IMR-90 (cell line): ENCODE measurements at regions not wholly inside any gene's neighbourhood (a gene's known extent, or its start where the extent isn't known, plus 50 kb on each side); places are given as distances from the start of the nearest gene placed in this dataset.

Experiments
- ATAC-seq: fragments of 200-7000 bp; cut with Tn5 transposase; 2 replicates; pipeline ENCODE4 v1.9.1; 2020; ENCODE audit warnings: low read depth, mild to moderate bottlenecking, moderate library complexity
- BruUV-seq: library from RNA; stranded (reverse); fragments of 400-500 nt; replicated peaks from 2 replicates; lab custom pipeline; 2021; lab: Mats Ljungman, UMichigan
- CTCF ChIA-PET: fragments of 300-600 bp; formaldehyde crosslinking; extraction: SDS; loops from one replicate; lab custom pipeline; 2021; ENCODE audit warnings: antibody characterized with exemption; lab: Yijun Ruan, JAX
- POLR2A ChIA-PET: fragments of 300-600 bp; sonication (Branson Sonifier 250); formaldehyde crosslinking; loops from one replicate; lab custom pipeline; 2022; ENCODE audit warnings: antibody characterized with exemption; ENCODE audit not compliant: unreplicated experiment; lab: Charles Lee
- DNase-seq: peaks from one replicate; pipeline ENCODE4 v3.0.0; 2013
- H2AFZ ChIP-seq: replicated peaks from 2 replicates; pipeline ENCODE3; 2013; ENCODE audit warnings: low read length, mild to moderate bottlenecking; ENCODE audit not compliant: poor library complexity
- H2AK5ac ChIP-seq: 2 replicates; pipeline ENCODE4 v1.6.1; 2013; ENCODE audit warnings: low read depth, low read length, inconsistent platforms
- H2AK9ac ChIP-seq: replicated peaks from 2 replicates; pipeline ENCODE3; 2013; ENCODE audit warnings: mild to moderate bottlenecking, low read depth, low read length, moderate library complexity; ENCODE audit not compliant: poor library complexity
- H2BK120ac ChIP-seq: 2 replicates; pipeline ENCODE4 v1.6.1; 2013; ENCODE audit warnings: low read depth, low read length, inconsistent platforms
- H2BK15ac ChIP-seq: 3 replicates; pipeline ENCODE4 v1.6.1; 2013; ENCODE audit warnings: low read depth, low read length, inconsistent platforms
- H2BK20ac ChIP-seq: 2 replicates; pipeline ENCODE4 v1.6.1; 2013; ENCODE audit warnings: low read depth, mild to moderate bottlenecking, inconsistent platforms, low read length, moderate library complexity
- H2BK5ac ChIP-seq: 2 replicates; pipeline ENCODE4 v1.6.1; 2013; ENCODE audit warnings: mild to moderate bottlenecking, low read depth, low read length, inconsistent platforms; ENCODE audit not compliant: poor library complexity, severe bottlenecking
- H3K14ac ChIP-seq: replicated peaks from 2 replicates; pipeline ENCODE4 v1.6.1; 2013; ENCODE audit warnings: low read depth, low read length, inconsistent platforms
- H3K18ac ChIP-seq: 2 replicates; pipeline ENCODE4 v1.6.1; 2013; ENCODE audit warnings: low read depth, low read length, control low read depth
- H3K23ac ChIP-seq: 2 replicates; pipeline ENCODE4 v1.6.1; 2013; ENCODE audit warnings: low read depth, low read length, inconsistent platforms
- H3K27ac ChIP-seq: 2 replicates; pipeline ENCODE4 v1.5.1; 2013; ENCODE audit warnings: mild to moderate bottlenecking, control low read depth, low read length; ENCODE audit not compliant: insufficient read depth
- H3K27me3 ChIP-seq: 2 replicates; pipeline ENCODE4 v1.6.1; 2013; ENCODE audit warnings: low read length; ENCODE audit not compliant: control insufficient read depth, insufficient read depth
- H3K36me3 ChIP-seq: 2 replicates; pipeline ENCODE4 v1.6.1; 2013; ENCODE audit warnings: low read length, mixed read lengths; ENCODE audit not compliant: control insufficient read depth, insufficient read depth
- H3K4ac ChIP-seq: 2 replicates; pipeline ENCODE4 v1.6.1; 2013; ENCODE audit warnings: low read depth, low read length, inconsistent platforms
- H3K4me1 ChIP-seq: 2 replicates; pipeline ENCODE4 v1.6.1; 2013; ENCODE audit warnings: low read length, mixed read lengths; ENCODE audit not compliant: control insufficient read depth, insufficient read depth
- H3K4me2 ChIP-seq: 2 replicates; pipeline ENCODE4 v1.6.1; 2013; ENCODE audit warnings: low read depth, mild to moderate bottlenecking, control low read depth, low read length, moderate library complexity
- H3K4me3 ChIP-seq: 2 replicates; pipeline ENCODE4 v1.5.1; 2013; ENCODE audit warnings: low read depth, mild to moderate bottlenecking, control low read depth, low read length, moderate library complexity; ENCODE audit not compliant: insufficient read depth
- H3K56ac ChIP-seq: 2 replicates; pipeline ENCODE4 v1.6.1; 2013; ENCODE audit warnings: low read length, inconsistent platforms; ENCODE audit not compliant: insufficient read depth; ENCODE audit errors: extremely low read depth
- H3K79me1 ChIP-seq, 2 experiments: 2 replicates each; pipeline ENCODE4 v1.6.1; 2013; ENCODE audit warnings: low read length in 2 of 2, inconsistent platforms in 1 of 2, low read depth in 1 of 2
- H3K9ac ChIP-seq: 2 replicates; pipeline ENCODE4 v1.6.1; 2013; ENCODE audit warnings: low read depth, low read length, control low read depth
- H3K9me1 ChIP-seq: 2 replicates; pipeline ENCODE4 v1.6.1; 2013; ENCODE audit warnings: low read length, inconsistent platforms; ENCODE audit not compliant: insufficient read depth
- H3K9me3 ChIP-seq: 2 replicates; pipeline ENCODE4 v1.6.1; 2013; ENCODE audit warnings: low read length; ENCODE audit not compliant: control insufficient read depth, insufficient read depth
- H4K20me1 ChIP-seq: 2 replicates; pipeline ENCODE4 v1.6.1; 2013; ENCODE audit warnings: low read length, inconsistent platforms; ENCODE audit not compliant: insufficient read depth
- H4K5ac ChIP-seq: 2 replicates; pipeline ENCODE4 v1.6.1; 2013; ENCODE audit warnings: mild to moderate bottlenecking, low read depth, low read length, control low read depth
- H4K8ac ChIP-seq, 2 experiments: 2 replicates each; pipeline ENCODE4 v1.6.1; 2013; ENCODE audit warnings: low read depth in 2 of 2, low read length in 2 of 2, control low read depth in 1 of 2, inconsistent platforms in 1 of 2
- H4K91ac ChIP-seq: 2 replicates; pipeline ENCODE4 v1.6.1; 2013; ENCODE audit warnings: low read depth, low read length, inconsistent platforms; ENCODE audit not compliant: insufficient read depth
- CEBPB ChIP-seq: IDR thresholded peaks from 2 replicates; pipeline ENCODE4 v1.6.1; 2012; ENCODE audit warnings: low read depth, low read length, improper control_type of control experiment
- CTCF ChIP-seq: conservative IDR thresholded peaks from 2 replicates; pipeline ENCODE4 v1.5.1; 2012; ENCODE audit warnings: mild to moderate bottlenecking, low read depth, low read length, improper control_type of control experiment
- ELK1 ChIP-seq: fragments of 150-350 bp; IDR thresholded peaks from 2 replicates; pipeline ENCODE4 v1.6.1; 2016; ENCODE audit warnings: low read depth, mild to moderate bottlenecking, low read length, moderate library complexity, borderline replicate concordance
- FOS ChIP-seq: fragments of 150-350 bp; IDR thresholded peaks from 2 replicates; pipeline ENCODE4 v1.6.1; 2016; ENCODE audit warnings: low read depth, low read length
- MAFK ChIP-seq: IDR thresholded peaks from 2 replicates; pipeline ENCODE4 v1.6.1; 2012; ENCODE audit warnings: low read depth, low read length, improper control_type of control experiment
- MAZ ChIP-seq: IDR thresholded peaks from 2 replicates; pipeline ENCODE4 v1.6.1; 2012; ENCODE audit warnings: low read depth, mild to moderate bottlenecking, low read length, improper control_type of control experiment, moderate library complexity, borderline replicate concordance
- MXI1 ChIP-seq: IDR thresholded peaks from 2 replicates; pipeline ENCODE4 v1.6.1; 2012; ENCODE audit warnings: low read depth, mild to moderate bottlenecking, low read length, moderate library complexity, borderline replicate concordance
- NFE2L2 ChIP-seq: fragments of 150-350 bp; IDR thresholded peaks from 2 replicates; pipeline ENCODE4 v1.6.1; 2016; ENCODE audit warnings: low read depth, mild to moderate bottlenecking, low read length
- POLR2A ChIP-seq: IDR thresholded peaks from 2 replicates; pipeline ENCODE4 v1.6.1; 2012; ENCODE audit warnings: mild to moderate bottlenecking, low read depth, low read length
- RCOR1 ChIP-seq: IDR thresholded peaks from 2 replicates; pipeline ENCODE4 v1.6.1; 2012; ENCODE audit warnings: mild to moderate bottlenecking, low read length, improper control_type of control experiment; ENCODE audit not compliant: insufficient replicate concordance
- RFX5 ChIP-seq: IDR thresholded peaks from 2 replicates; pipeline ENCODE4 v1.8.0; 2012; ENCODE audit warnings: low read depth, mild to moderate bottlenecking, low read length, moderate library complexity
- SMC3 ChIP-seq: fragments of 150-350 bp; IDR thresholded peaks from 2 replicates; pipeline ENCODE4 v1.6.1; 2016; ENCODE audit warnings: low read depth, mild to moderate bottlenecking, antibody characterized with exemption, low read length, moderate library complexity
- WGBS, 2 experiments: methylation state at CpG; one replicate each; pipeline versions ENCODE4 v1.1.5 to v1.1.7; 2013; ENCODE audit warnings: missing lambda C conversion rate in 2 of 2; ENCODE audit not compliant: insufficient read length in 1 of 2; ENCODE audit errors: extremely low coverage in 2 of 2; 5-methylcytosine and 5-hydroxymethylcytosine counted together
- dilution Hi-C: fragments of 300-500 bp; cut with HindIII; formaldehyde crosslinking; loops from one replicate; pipeline ENCODE4 v1.14.3; 2018; ENCODE audit warnings: low sequenced_read_pairs; ENCODE audit not compliant: unreplicated experiment
- in situ Hi-C: fragments of 300-500 bp; cut with MboI; formaldehyde crosslinking; loops from 3 replicates; pipeline ENCODE4 v1.14.3; 2019; ENCODE audit warnings: low sequenced_read_pairs, inconsistent platforms, mixed read lengths
- intact Hi-C: fragments of 100-400 bp; cut with micrococcal nuclease; formaldehyde crosslinking; loops from 2 replicates; pipeline ENCODE4 v1.10.0; 2022

- in situ Hi-C loops = no loop called here
- H4K5ac ChIP-seq = no peak overlapping the region
- H3K27ac ChIP-seq = no peak overlapping the region
- no peak overlapping the region for H2BK120ac ChIP-seq
- H3K4me1 ChIP-seq = no peaks in the 10 kb centered on the region
- no peak overlapping the region for H3K56ac ChIP-seq
- H4K91ac ChIP-seq = no peak overlapping the region
- CTCF ChIA-PET = no interaction called here
- no peak overlapping the region for H2AK5ac ChIP-seq
- ATAC-seq (no peak), DNase-seq (no peak)
- no peaks in the 10 kb centered on the region for H3K27me3 ChIP-seq
- H3K9me1 ChIP-seq = no peaks in the 10 kb centered on the region
- peaks cover 2% of the 10 kb centered on the region; the same call in 1 of the 2 replicates for H3K9me3 ChIP-seq
- TF ChIP-seq MAZ (no peak), RCOR1 (no peak), FOS (no peak), MXI1 (no peak), RFX5 (no peak), POLR2A (no peak), ELK1 (no peak), CTCF (no peak), SMC3 (no peak), NFE2L2 (no peak), MAFK (no peak), CEBPB (no peak)
- no peak overlapping the region for H2BK20ac ChIP-seq
- no peak overlapping the region for H2AK9ac ChIP-seq
- H3K4ac ChIP-seq = no peak overlapping the region
- no peak overlapping the region for H2BK15ac ChIP-seq
- no peaks in the 10 kb centered on the region for H4K20me1 ChIP-seq
- no peak overlapping the region for H3K18ac ChIP-seq
- intact Hi-C loops = no loop called here
- H3K4me2 ChIP-seq = no peak overlapping the region
- no peak overlapping the region for H3K9ac ChIP-seq
- no peaks in the 10 kb centered on the region for H3K36me3 ChIP-seq
- dilution Hi-C loops = no loop called here
- H2BK5ac ChIP-seq = no peak overlapping the region
- H4K8ac ChIP-seq = no peak overlapping the region
- no peak overlapping the region for H3K4me3 ChIP-seq
- BruUV-seq = no TSS peak
- no peak overlapping the region for H3K23ac ChIP-seq
- no peak overlapping the region for H2AFZ ChIP-seq
- 83% methylated on average over 1 of the region's 3 CpGs; no CpG with 5 or more reads in 1 of the 2 experiments for WGBS, 2 experiments
- H3K14ac ChIP-seq = no peak overlapping the region
- no peaks in the 10 kb centered on the region for H3K79me1 ChIP-seq
- POLR2A ChIA-PET = no interaction called here
These were observed 178.0 kb upstream of the TBL1XR1 start for GRCh38 chr3:177375316-177375715.
